AG04449 (cell line): ENCODE measurements at regions not wholly inside any gene's neighbourhood (a gene's known extent, or its start where the extent isn't known, plus 50 kb on each side); places are given as distances from the start of the nearest gene placed in this dataset.

Source experiments
- CTCF ChIA-PET: fragments of 350-600 bp; formaldehyde crosslinking; extraction: SDS; loops from one replicate; lab custom pipeline; 2021; ENCODE audit warnings: antibody characterized with exemption; lab: Yijun Ruan, JAX
- POLR2A ChIA-PET: fragments of 400-600, 350-600 bp; formaldehyde crosslinking; extraction: SDS; loops from one replicate; lab custom pipeline; 2020; ENCODE audit warnings: antibody characterized with exemption, inconsistent platforms; lab: Yijun Ruan, JAX
- DNase-seq: peaks from one replicate; pipeline ENCODE4 v3.0.0-alpha.2; 2010; ENCODE audit warnings: low read depth, low spot score
- H3K4me3 ChIP-seq: 2 replicates; pipeline ENCODE4 v1.5.1; 2011; ENCODE audit warnings: low read depth, mild to moderate bottlenecking, control low read depth, low read length
- TF ChIP-seq, protein P1 (sequence below): IDR thresholded peaks from one replicate; pipeline ENCODE4 v1.5.1; 2011; ENCODE audit warnings: mild to moderate bottlenecking, moderate library complexity, low read length, control low read depth, inconsistent platforms; ENCODE audit not compliant: insufficient read depth; ENCODE audit errors: missing control alignments

DNA sequence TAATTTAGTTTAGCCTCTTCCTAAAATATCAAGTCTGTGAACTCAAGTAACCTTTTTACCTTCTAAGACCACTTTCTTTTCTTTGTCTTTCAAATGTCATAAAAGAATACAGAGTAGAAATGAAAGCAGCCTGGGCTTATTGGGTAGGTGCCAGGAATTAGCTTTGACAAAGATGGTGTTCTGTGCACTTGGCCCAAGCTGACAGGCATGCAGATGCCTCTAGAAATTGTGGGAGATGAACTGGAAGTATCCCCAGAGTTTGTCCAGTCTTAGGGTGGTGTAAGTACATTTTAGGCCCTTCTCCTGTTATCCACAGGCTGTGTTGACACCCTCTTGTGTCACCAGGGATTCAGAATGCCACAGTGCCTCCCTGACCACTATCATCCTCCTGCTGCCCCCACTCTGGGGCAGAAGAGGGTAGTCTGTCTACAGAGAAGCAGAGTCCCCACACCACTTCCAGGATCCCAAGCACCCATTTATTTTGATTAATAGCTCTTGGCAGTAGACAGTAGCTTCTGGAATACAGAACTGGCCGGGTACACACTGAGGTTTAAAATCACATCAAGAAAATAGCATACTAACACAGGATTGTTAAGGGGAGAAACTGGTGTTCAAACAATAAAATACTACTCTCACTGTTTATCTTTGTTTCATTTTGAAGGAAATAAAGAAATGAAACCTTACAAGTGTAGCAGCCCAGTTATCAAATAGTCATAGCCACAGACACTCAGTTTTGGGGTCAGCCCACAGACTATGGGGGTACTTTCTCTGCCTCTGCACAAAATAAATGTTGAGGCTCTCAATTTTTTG, 343.2 kb downstream of the KCNRG start:
- ChIA-PET POLR2A (no interaction called here), CTCF (interaction anchor here (1.0 kb wide), 1 partner anchor 12 kb away, joined by 3 read pairs; no protein-coding TSS in a partner anchor)
- H3K4me3 ChIP-seq = no peak overlapping the region
- no peak for DNase-seq
- TF ChIP-seq, protein P1, sequence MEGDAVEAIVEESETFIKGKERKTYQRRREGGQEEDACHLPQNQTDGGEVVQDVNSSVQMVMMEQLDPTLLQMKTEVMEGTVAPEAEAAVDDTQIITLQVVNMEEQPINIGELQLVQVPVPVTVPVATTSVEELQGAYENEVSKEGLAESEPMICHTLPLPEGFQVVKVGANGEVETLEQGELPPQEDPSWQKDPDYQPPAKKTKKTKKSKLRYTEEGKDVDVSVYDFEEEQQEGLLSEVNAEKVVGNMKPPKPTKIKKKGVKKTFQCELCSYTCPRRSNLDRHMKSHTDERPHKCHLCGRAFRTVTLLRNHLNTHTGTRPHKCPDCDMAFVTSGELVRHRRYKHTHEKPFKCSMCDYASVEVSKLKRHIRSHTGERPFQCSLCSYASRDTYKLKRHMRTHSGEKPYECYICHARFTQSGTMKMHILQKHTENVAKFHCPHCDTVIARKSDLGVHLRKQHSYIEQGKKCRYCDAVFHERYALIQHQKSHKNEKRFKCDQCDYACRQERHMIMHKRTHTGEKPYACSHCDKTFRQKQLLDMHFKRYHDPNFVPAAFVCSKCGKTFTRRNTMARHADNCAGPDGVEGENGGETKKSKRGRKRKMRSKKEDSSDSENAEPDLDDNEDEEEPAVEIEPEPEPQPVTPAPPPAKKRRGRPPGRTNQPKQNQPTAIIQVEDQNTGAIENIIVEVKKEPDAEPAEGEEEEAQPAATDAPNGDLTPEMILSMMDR = no peak

- ChIA-PET CTCF (no interaction called here), POLR2A (no interaction called here)
- DNase-seq = no peak
- TF ChIP-seq, protein P1 = no peak
- H3K4me3 ChIP-seq = no peak overlapping the region
Measured at GRCh38 chr13:50359041-50359367, 343.8 kb downstream of the KCNRG start.

DNA sequence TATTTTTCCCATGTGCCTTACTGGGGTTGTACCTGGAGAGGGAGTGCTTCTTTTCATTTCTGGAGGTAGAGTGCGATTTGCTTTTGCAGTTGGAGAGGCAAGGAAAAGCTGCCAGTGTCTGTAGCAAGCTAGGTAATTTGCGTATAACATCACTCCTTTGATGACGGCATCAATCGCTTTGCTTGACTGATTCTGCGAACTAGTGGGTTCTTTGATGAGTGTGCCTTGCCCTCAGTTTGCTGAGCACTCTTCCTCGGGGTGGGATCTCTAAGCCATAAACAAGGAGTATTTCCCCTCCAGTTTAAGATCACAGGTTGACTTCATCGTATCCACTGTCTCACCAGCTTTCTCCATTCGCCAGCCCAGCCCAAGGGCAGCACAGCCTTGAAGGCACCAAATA, 344.5 kb downstream of the KCNRG start:
- TF ChIP-seq, protein P1 = no peak
- no peak for DNase-seq
- no peak overlapping the region for H3K4me3 ChIP-seq
- CTCF ChIA-PET = no interaction called here
- POLR2A ChIA-PET = no interaction called here

DNA sequence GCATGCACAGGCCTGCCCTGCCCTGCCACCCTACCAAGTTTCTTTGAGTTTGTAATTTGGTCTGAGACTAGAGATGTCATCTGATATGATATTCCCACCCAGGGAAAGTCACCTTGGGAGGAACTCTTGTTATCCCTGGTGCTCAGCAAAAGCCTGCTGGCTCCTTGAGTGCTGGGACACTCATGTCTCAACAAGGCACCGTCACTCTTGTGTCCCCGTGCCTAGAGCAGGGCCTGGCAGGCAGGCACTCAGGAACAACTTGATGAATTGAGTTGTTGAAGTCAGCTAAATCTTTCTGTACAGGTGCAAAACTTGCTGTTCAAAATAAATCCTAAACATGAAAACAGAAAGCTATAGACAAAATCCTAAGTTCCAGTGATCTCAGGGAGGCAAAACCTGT, 345.4 kb downstream of the KCNRG start:
- CTCF ChIA-PET = no interaction called here
- H3K4me3 ChIP-seq = no peak overlapping the region
- POLR2A ChIA-PET = no interaction called here
- DNase-seq = no peak
- TF ChIP-seq, protein P1 = no peak

DNA sequence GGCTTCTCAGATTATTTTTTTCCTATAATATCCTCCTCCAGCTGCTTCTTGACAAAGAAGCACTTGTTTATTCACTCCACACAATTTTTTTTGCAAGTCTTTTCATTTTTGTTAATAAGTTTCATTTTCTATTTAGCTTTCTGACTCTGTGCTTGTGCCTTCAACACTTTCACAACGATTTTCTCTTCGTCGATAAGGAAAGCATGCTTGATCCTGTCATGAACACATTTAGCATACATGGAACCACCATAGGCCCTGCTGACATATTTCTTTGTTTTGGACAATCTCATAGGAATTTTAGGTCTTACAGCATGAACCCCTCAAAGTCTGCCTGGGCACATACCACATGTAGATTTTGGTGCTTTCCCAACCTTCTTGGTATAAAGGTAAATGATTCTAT, 346.0 kb downstream of the KCNRG start:
- POLR2A ChIA-PET = no interaction called here
- TF ChIP-seq, protein P1 = no peak
- CTCF ChIA-PET = no interaction called here
- no peak overlapping the region for H3K4me3 ChIP-seq
- no peak for DNase-seq

GRCh38 chr13:50365408-50366391, 350.5 kb downstream of the KCNRG start:
- H3K4me3 ChIP-seq = no peak overlapping the region
- TF ChIP-seq, protein P1 = no peak
- CTCF ChIA-PET = no interaction called here
- no peak for DNase-seq
- POLR2A ChIA-PET = no interaction called here
